ENCODE measurements at regions not wholly inside any gene's neighbourhood (a gene's known extent, or its start where the extent isn't known, plus 50 kb on each side); places are given as distances from the start of the nearest gene placed in this dataset.

GRCh38 chr1:221517961-221518360 is 223.9 kb downstream of the DUSP10 start:
- POLR2A ChIA-PET, result no interaction called here
- Histone ChIP-seq H3K9me3 (ENCODE audit: control extremely low read depth in 1 of 3, control insufficient read depth in 2 of 3, insufficient read depth in 1 of 3, low read length in 2 of 3) (peaks cover 0 to 1% (median 0%) of the 10 kb centered on the region in 3 donors), H3K79me2 (ENCODE audit: control insufficient read depth, insufficient read depth, low read length) (no peaks in the 10 kb centered on the region), H3K36me3 (replicated peaks in 1 of 2; ENCODE audit: control extremely low read depth in 1 of 2, control insufficient read depth in 1 of 2, extremely low read depth in 1 of 2, insufficient read depth in 2 of 2, low read length in 1 of 2) (no peaks in the 10 kb centered on the region), H3K4me3 (ENCODE audit: control extremely low read depth in 1 of 5, extremely low read depth in 1 of 5, insufficient read depth in 1 of 5, low read depth in 2 of 5, low read length in 4 of 5) (no peak overlapping the region), H3K4me2 (replicated peaks; ENCODE audit: low read depth, low read length, poor library complexity, severe bottlenecking) (no peak overlapping the region), H3K27me3 (replicated peaks in 1 of 4; ENCODE audit: control extremely low read depth in 1 of 4, control insufficient read depth in 3 of 4, insufficient read depth in 4 of 4, low read length in 3 of 4) (no peaks in the 10 kb centered on the region), H4K20me1 (ENCODE audit: control insufficient read depth, insufficient read depth, low read length, poor library complexity, severe bottlenecking) (no peaks in the 10 kb centered on the region), H3K9ac (ENCODE audit: low read length) (no peak overlapping the region), H3K27ac (ENCODE audit: low read length in 2 of 2) (no peak overlapping the region), H2AFZ (ENCODE audit: insufficient read depth, low read depth, low read length, poor library complexity, severe bottlenecking) (no peak overlapping the region), H3K4me1 (ENCODE audit: control insufficient read depth in 2 of 2, insufficient read depth in 2 of 2, low read length in 2 of 2) (no peaks in the 10 kb centered on the region)
- ATAC-seq (ENCODE audit: low read depth) (no peak), DNase-seq (no peak)
- Mint-ChIP-seq H3K27me3 (no peaks in the 10 kb centered on the region), H3K27ac (no peak overlapping the region), H3K4me3 (no peak overlapping the region), H3K4me1 (no peaks in the 10 kb centered on the region), H3K9me3 (ENCODE audit: insufficient read depth) (no peaks in the 10 kb centered on the region)
- no CpG with 5 or more reads among the region's 1 CpG for WGBS (ENCODE audit: insufficient coverage)
- intact Hi-C loops (cut with micrococcal nuclease), result no loop called here
- CTCF ChIA-PET, result no interaction called here
- TF ChIP-seq EZH2 (IDR thresholded peaks at IDR 0.05; ENCODE audit: borderline replicate concordance, insufficient read depth, low read depth, low read length, poor library complexity, severe bottlenecking) (no peak), CTCF (IDR thresholded peaks at IDR 0.05) (no peak)

DNA sequence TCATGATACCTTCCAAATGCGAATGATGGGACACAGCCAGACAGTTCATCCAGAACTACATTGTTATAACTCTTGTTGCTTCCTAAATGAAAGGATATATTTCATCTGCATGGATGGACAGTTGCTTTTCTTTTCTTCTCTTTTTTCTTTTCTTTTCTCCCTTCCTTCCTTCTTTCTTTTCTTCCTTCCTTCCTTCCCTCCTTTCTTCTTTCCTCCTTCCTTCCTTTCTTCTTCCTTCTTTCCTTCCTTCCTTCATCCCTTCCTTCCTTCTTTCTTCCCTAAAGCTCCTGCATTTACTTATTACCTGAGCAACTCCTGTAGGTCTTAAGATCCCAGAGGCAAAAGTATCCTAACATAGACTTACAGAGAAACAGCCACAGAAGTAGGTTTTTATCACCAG is 221.6 kb downstream of the DUSP10 start:
- CTCF ChIA-PET, result interaction anchor here (1.3 kb wide), 1 partner anchor 43 kb away, joined by 4 read pairs; no protein-coding TSS in a partner anchor

More for the DNA sequence above, 221.6 kb downstream of the DUSP10 start:
- Mint-ChIP-seq H3K4me1 (no peaks in the 10 kb centered on the region), H3K4me3 (no peak overlapping the region), H3K27me3 (no peaks in the 10 kb centered on the region), H3K9me3 (ENCODE audit: insufficient read depth) (no peaks in the 10 kb centered on the region), H3K27ac (no peak overlapping the region)
- no peak for DNase-seq
- POLR2A ChIA-PET, result no interaction called here
- H4K20me1 ChIP-seq (ENCODE audit: control insufficient read depth, insufficient read depth, low read length, poor library complexity, severe bottlenecking), result no peaks in the 10 kb centered on the region
- no peak overlapping the region for H3K4me2 ChIP-seq (replicated peaks; ENCODE audit: low read depth, low read length, poor library complexity, severe bottlenecking)
- WGBS (ENCODE audit: insufficient coverage), result no CpG with 5 or more reads among the region's 1 CpG
- intact Hi-C loops (cut with micrococcal nuclease), result no loop called here
- no peak overlapping the region for H3K27ac ChIP-seq (ENCODE audit: low read length in 2 of 2)
- no peaks in the 10 kb centered on the region for H3K4me1 ChIP-seq (ENCODE audit: control insufficient read depth in 2 of 2, insufficient read depth in 2 of 2, low read length in 2 of 2)
- H3K9ac ChIP-seq (ENCODE audit: low read length), result no peak overlapping the region
- H3K36me3 ChIP-seq (replicated peaks in 1 of 2; ENCODE audit: control extremely low read depth in 1 of 2, control insufficient read depth in 1 of 2, extremely low read depth in 1 of 2, insufficient read depth in 2 of 2, low read length in 1 of 2), result no peaks in the 10 kb centered on the region
- no peak for TF ChIP-seq EZH2 (IDR thresholded peaks at IDR 0.05; ENCODE audit: borderline replicate concordance, insufficient read depth, low read depth, low read length, poor library complexity, severe bottlenecking)
- TF ChIP-seq CTCF (IDR thresholded peaks at IDR 0.05), result no peak
- H3K27me3 ChIP-seq (replicated peaks in 1 of 4; ENCODE audit: control extremely low read depth in 1 of 4, control insufficient read depth in 3 of 4, insufficient read depth in 4 of 4, low read length in 3 of 4), result no peaks in the 10 kb centered on the region
- H3K9me3 ChIP-seq (ENCODE audit: control extremely low read depth in 1 of 3, control insufficient read depth in 2 of 3, insufficient read depth in 1 of 3, low read length in 2 of 3), result peaks cover 0 to 1% (median 0%) of the 10 kb centered on the region in 3 donors
- no peaks in the 10 kb centered on the region for H3K79me2 ChIP-seq (ENCODE audit: control insufficient read depth, insufficient read depth, low read length)
- no peak overlapping the region for H2AFZ ChIP-seq (ENCODE audit: insufficient read depth, low read depth, low read length, poor library complexity, severe bottlenecking)
- no peak for ATAC-seq (ENCODE audit: low read depth)
- H3K4me3 ChIP-seq (ENCODE audit: control extremely low read depth in 1 of 5, extremely low read depth in 1 of 5, insufficient read depth in 1 of 5, low read depth in 2 of 5, low read length in 4 of 5), result no peak overlapping the region

All from B cell (primary cell).